Lower leg skin (tissue), 4 donors: ENCODE measurements at regions not wholly inside any gene's neighbourhood (a gene's known extent, or its start where the extent isn't known, plus 50 kb on each side); places are given as distances from the start of the nearest gene placed in this dataset.

Experiments used
- DNase-seq, 2 donors: peaks; one replicate each; pipeline ENCODE4 v3.0.0-alpha.2; 2019; ENCODE audit warnings: low spot score in 2 of 2
- H3K4me3 ChIP-seq: fragments of 200-600 bp; sonication (generic); 2 replicates; pipeline ENCODE4 v1.5.1; 2017; ENCODE audit warnings: mild to moderate bottlenecking, low read depth; ENCODE audit not compliant: poor library complexity, severe bottlenecking
- POLR2A ChIP-seq, 2 donors: fragments of 450-650 bp; IDR thresholded peaks; one replicate each; pipeline ENCODE4 v1.6.1; 2016 to 2017; ENCODE audit warnings: antibody characterized with exemption in 2 of 2, mild to moderate bottlenecking in 1 of 2, moderate library complexity in 1 of 2
- WGBS, 2 donors: methylation state at CpG; one replicate each; pipeline ENCODE4 v1.1.5; 2018; 5-methylcytosine and 5-hydroxymethylcytosine counted together
- intact Hi-C: fragments of 100-400 bp; cut with DNase I; formaldehyde crosslinking; loops from one replicate; pipeline ENCODE4 v1.15.0; 2023; ENCODE audit warnings: low total_unique reads
- TF ChIP-seq, protein P1 (sequence below), 3 donors: fragments of 450-650 bp; IDR thresholded peaks; one replicate each; pipeline ENCODE4 v1.5.1; 2016; ENCODE audit warnings: antibody characterized with exemption in 3 of 3, mild to moderate bottlenecking in 3 of 3, moderate library complexity in 2 of 3

GRCh38 chr2:7419814-7420311 lies 502.7 kb downstream of the RNF144A start:
- TF ChIP-seq, protein P1, sequence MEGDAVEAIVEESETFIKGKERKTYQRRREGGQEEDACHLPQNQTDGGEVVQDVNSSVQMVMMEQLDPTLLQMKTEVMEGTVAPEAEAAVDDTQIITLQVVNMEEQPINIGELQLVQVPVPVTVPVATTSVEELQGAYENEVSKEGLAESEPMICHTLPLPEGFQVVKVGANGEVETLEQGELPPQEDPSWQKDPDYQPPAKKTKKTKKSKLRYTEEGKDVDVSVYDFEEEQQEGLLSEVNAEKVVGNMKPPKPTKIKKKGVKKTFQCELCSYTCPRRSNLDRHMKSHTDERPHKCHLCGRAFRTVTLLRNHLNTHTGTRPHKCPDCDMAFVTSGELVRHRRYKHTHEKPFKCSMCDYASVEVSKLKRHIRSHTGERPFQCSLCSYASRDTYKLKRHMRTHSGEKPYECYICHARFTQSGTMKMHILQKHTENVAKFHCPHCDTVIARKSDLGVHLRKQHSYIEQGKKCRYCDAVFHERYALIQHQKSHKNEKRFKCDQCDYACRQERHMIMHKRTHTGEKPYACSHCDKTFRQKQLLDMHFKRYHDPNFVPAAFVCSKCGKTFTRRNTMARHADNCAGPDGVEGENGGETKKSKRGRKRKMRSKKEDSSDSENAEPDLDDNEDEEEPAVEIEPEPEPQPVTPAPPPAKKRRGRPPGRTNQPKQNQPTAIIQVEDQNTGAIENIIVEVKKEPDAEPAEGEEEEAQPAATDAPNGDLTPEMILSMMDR (IDR thresholded peaks at IDR 0.05): no peak
- TF ChIP-seq POLR2A (IDR thresholded peaks at IDR 0.05): no peak
- H3K4me3 ChIP-seq: no peak overlapping the region
- DNase-seq: no peak
- intact Hi-C loops: no loop called here
- 75 to 84% methylated on average over 1 of the region's 1 CpG for WGBS, 2 donors

DNA sequence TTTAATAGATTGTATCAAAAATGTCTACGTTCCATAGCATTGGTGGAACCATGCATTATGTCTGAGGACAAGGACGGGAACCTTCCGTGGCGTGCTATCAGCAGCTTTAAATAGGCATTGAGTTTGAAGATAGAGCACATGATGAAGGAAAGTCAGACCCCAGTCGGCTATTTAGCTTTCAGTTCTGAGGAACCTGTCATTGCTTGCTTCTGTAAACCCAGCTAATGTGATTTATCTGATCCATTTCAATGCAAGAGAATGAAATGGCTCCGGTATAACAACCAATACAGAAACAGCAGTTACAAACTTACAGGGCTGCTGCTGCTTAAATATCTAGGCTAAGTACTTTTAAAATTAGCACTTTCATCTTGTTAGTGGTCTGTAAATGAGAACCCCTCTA lies 503.3 kb downstream of the RNF144A start:
- TF ChIP-seq, protein P1 (IDR thresholded peaks at IDR 0.05): no peak
- TF ChIP-seq POLR2A (IDR thresholded peaks at IDR 0.05): no peak
- DNase-seq: no peak
- 85 to 90% methylated on average over 6 of the region's 6 CpGs for WGBS, 2 donors
- intact Hi-C loops: no loop called here
- no peak overlapping the region for H3K4me3 ChIP-seq

- H3K4me3 ChIP-seq: no peak overlapping the region
- intact Hi-C loops: no loop called here
- 48 to 50% methylated on average over 4 of the region's 4 CpGs for WGBS, 2 donors
- no peak for TF ChIP-seq POLR2A (IDR thresholded peaks at IDR 0.05)
- TF ChIP-seq, protein P1 (IDR thresholded peaks at IDR 0.05): no peak
- DNase-seq: no peak
These were observed 507.3 kb downstream of the RNF144A start for GRCh38 chr2:7424481-7424880.

DNA sequence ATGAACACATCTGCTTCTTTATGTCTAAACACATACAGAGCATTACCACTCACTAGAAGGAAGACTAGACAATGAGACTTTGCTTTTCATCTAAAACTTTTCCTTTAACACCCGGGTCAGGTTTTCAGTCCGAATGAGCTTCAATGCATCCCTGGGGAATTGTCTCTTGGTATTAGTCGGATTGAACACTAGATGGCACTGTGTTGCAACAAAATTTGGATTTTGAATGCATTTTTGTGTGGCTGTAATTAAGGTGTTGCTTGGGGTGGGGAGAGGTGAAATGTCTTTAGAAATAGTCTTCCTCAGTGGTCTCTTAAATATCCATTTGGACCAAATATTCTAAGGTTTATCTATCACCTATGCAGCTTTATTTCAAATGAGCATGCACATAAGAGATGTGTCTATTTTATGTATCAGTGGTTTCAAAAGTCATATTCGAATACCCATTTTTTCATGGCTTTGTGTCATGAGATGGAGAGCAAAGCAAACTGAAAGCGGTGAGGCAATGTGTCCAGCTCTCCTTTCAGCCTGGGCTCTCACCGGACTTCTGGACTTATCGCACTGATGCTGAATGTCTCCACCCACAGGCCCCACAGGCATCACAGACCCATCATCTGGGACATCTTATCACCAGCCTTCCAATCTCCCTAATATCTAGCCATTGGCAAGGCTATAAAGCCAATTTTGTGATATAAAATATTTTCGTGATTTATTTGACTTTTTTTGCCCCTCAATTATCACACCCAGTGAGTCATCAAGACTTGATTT lies 510.3 kb downstream of the RNF144A start:
- intact Hi-C loops: loop anchor here (5.0 kb wide), 1 partner anchor 1260 kb away; no protein-coding TSS in a partner anchor
- DNase-seq: no peak
- TF ChIP-seq, protein P1 (IDR thresholded peaks at IDR 0.05): peak in 1 of 3 donors; percentile 30
- no peak for TF ChIP-seq POLR2A (IDR thresholded peaks at IDR 0.05)
- H3K4me3 ChIP-seq: no peak overlapping the region
- WGBS, 2 donors: 41 to 42% methylated on average over 8 of the region's 8 CpGs

- intact Hi-C loops: loop anchor here (5.0 kb wide), 1 partner anchor 1259 kb away; no protein-coding TSS in a partner anchor
- 83 to 85% methylated on average over 15 of the region's 15 CpGs for WGBS, 2 donors
- TF ChIP-seq, protein P1 (IDR thresholded peaks at IDR 0.05): no peak
- no peak overlapping the region for H3K4me3 ChIP-seq
- no peak for DNase-seq
These were observed 511.4 kb downstream of the RNF144A start for GRCh38 chr2:7428454-7429204.
